ENCODE measurements at regions not wholly inside any gene's neighbourhood (a gene's known extent, or its start where the extent isn't known, plus 50 kb on each side); places are given as distances from the start of the nearest gene placed in this dataset.

DNA sequence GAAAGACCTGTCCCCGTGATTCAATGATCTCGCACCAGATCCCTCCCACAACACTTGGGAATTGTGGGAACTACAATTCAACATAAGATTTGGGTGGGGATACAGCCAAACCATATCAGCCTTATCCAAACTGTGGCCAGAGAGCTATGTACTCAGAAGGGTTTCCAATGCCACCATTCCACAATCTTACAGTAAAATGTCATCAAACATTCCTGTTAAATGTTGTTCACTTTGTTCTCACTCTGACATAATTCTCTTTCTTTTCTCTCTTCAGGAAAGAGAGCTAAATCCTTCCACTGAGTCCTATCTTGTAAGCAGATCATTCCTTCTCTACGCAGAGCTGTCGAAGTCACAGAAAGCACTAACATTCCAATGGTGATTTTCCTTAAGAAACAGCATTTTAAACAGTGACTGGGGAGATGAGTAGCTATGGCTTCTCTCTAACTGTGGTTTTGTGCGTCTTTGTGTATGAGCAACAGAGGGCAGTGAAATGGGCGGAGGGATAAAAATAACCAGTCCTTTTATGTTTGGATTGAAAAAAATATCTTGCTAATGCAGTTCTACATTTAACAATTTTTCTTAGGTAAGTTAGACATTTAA is 684.7 kb downstream of the EPHA4 start:
- Histone ChIP-seq H3K4me1 (no peaks in the 10 kb centered on the region), H3K4me3 (no peak overlapping the region), H3K27ac (no peak overlapping the region), H3K36me3 (no peaks in the 10 kb centered on the region), H3K27me3 (replicated peaks in 1 of 7) (no peaks in the 10 kb centered on the region), H3K9me3 (no peaks in the 10 kb centered on the region)
- TF ChIP-seq POLR2AphosphoS5 (IDR thresholded peaks at IDR 0.05) (no peak), CTCF (IDR thresholded peaks at IDR 0.05 in 8 of 11, conservative IDR thresholded peaks at IDR 0.05 in 3 of 11) (no peak), POLR2A (IDR thresholded peaks at IDR 0.05) (no peak)
- WGBS, 5 donors = 87 to 94% (median 92%) methylated on average over 6 of the region's 6 CpGs
- no peak for DNase-seq
- intact Hi-C loops (cut with DNase I; ENCODE audit: low total_unique reads) = no loop called here

GRCh38 chr2:220887876-220888275 is 684.2 kb downstream of the EPHA4 start:
- 83 to 89% (median 84%) methylated on average over 6 of the region's 6 CpGs for WGBS, 5 donors
- no peak for TF ChIP-seq POLR2AphosphoS5 (IDR thresholded peaks at IDR 0.05)
- no peak for TF ChIP-seq CTCF (IDR thresholded peaks at IDR 0.05 in 8 of 11, conservative IDR thresholded peaks at IDR 0.05 in 3 of 11)
- no peak for TF ChIP-seq POLR2A (IDR thresholded peaks at IDR 0.05)
- intact Hi-C loops (cut with DNase I; ENCODE audit: low total_unique reads) = no loop called here
- Histone ChIP-seq H3K4me1 (no peaks in the 10 kb centered on the region), H3K36me3 (no peaks in the 10 kb centered on the region), H3K27me3 (replicated peaks in 1 of 7) (no peaks in the 10 kb centered on the region), H3K4me3 (no peak overlapping the region), H3K9me3 (no peaks in the 10 kb centered on the region), H3K27ac (no peak overlapping the region)
- DNase-seq = no peak

- H3K4me3 ChIP-seq = no peak overlapping the region
- H3K27ac ChIP-seq = no peak overlapping the region
- peaks cover 0 to 12% (median 7%) of the 10 kb centered on the region in 6 donors for H3K4me1 ChIP-seq
- WGBS, 5 donors = 62 to 86% (median 81%) methylated on average over 3 of the region's 3 CpGs
- intact Hi-C loops (cut with DNase I; ENCODE audit: low total_unique reads) = no loop called here
- no peaks in the 10 kb centered on the region for H3K27me3 ChIP-seq (replicated peaks in 1 of 7)
- no peaks in the 10 kb centered on the region for H3K36me3 ChIP-seq
- no peak for DNase-seq
- TF ChIP-seq POLR2A (IDR thresholded peaks at IDR 0.05) = no peak
- no peak for TF ChIP-seq CTCF (IDR thresholded peaks at IDR 0.05 in 8 of 11, conservative IDR thresholded peaks at IDR 0.05 in 3 of 11)
- TF ChIP-seq POLR2AphosphoS5 (IDR thresholded peaks at IDR 0.05) = no peak
- no peaks in the 10 kb centered on the region for H3K9me3 ChIP-seq
Measured at GRCh38 chr2:220890931-220891330, 681.2 kb downstream of the EPHA4 start.

DNA sequence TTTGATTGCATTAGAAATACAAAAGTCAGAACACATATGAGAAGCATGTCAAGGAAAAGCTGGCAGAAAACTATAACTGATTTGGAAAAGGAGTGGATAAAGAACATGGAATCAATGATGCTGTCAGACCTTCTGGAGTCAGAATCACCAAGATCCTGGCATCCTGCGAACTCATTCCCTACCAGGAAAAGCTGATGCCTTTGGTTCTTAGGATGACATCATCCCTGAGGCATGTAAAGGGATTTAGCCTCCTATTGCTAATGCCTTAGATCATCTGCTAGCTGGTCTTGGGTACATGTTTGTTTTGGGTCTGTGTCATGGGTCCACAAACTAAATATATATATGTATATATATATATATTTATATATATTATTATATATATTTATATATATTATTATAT is 680.7 kb downstream of the EPHA4 start:
- Histone ChIP-seq H3K36me3 (no peaks in the 10 kb centered on the region), H3K4me3 (no peak overlapping the region), H3K27ac (no peak overlapping the region), H3K27me3 (replicated peaks in 1 of 7) (no peaks in the 10 kb centered on the region), H3K4me1 (peaks cover 0 to 12% (median 7%) of the 10 kb centered on the region in 6 donors), H3K9me3 (no peaks in the 10 kb centered on the region)
- DNase-seq = no peak
- WGBS, 5 donors = 32 to 92% (median 75%) methylated on average over 1 of the region's 1 CpG
- intact Hi-C loops (cut with DNase I; ENCODE audit: low total_unique reads) = no loop called here
- no peak for TF ChIP-seq CTCF (IDR thresholded peaks at IDR 0.05 in 8 of 11, conservative IDR thresholded peaks at IDR 0.05 in 3 of 11)
- no peak for TF ChIP-seq POLR2AphosphoS5 (IDR thresholded peaks at IDR 0.05)
- TF ChIP-seq POLR2A (IDR thresholded peaks at IDR 0.05) = no peak
